Panc1 (cell line): ENCODE measurements at regions not wholly inside any gene's neighbourhood (a gene's known extent, or its start where the extent isn't known, plus 50 kb on each side); places are given as distances from the start of the nearest gene placed in this dataset.

Source experiments
- ATAC-seq: fragments of 200-7000 bp; cut with Tn5 transposase; 2 replicates; pipeline ENCODE4 v1.9.1; 2020; ENCODE audit warnings: mild to moderate bottlenecking, moderate library complexity
- BruUV-seq: library from RNA; stranded (reverse); fragments of 400-500 nt; replicated peaks from 2 replicates; lab custom pipeline; 2021; lab: Mats Ljungman, UMichigan
- CTCF ChIA-PET: fragments of 300-600 bp; sonication (Branson Sonifier 250); formaldehyde crosslinking; loops from one replicate; lab custom pipeline; 2022; ENCODE audit warnings: antibody characterized with exemption; lab: Charles Lee
- POLR2A ChIA-PET: fragments of 300-600 bp; sonication (Branson Sonifier 250); formaldehyde crosslinking; loops from one replicate; lab custom pipeline; 2022; ENCODE audit warnings: antibody characterized with exemption; lab: Charles Lee
- DNase-seq: peaks from one replicate; pipeline ENCODE4 v3.0.0-alpha.2; 2010; ENCODE audit warnings: low read depth, low spot score
- H3K27ac ChIP-seq: 2 replicates; pipeline ENCODE4 v1.5.1; 2011; ENCODE audit warnings: mild to moderate bottlenecking, low read length, inconsistent platforms
- H3K27me3 ChIP-seq: fragments of 200-500 bp; sonication (Bioruptor generic); 2 replicates; pipeline ENCODE4 v1.6.0; 2014; ENCODE audit warnings: low read length, inconsistent platforms; ENCODE audit not compliant: control insufficient read depth, insufficient read depth
- H3K36me3 ChIP-seq: fragments of 200-500 bp; sonication (Bioruptor generic); 2 replicates; pipeline ENCODE4 v1.5.1; 2014; ENCODE audit warnings: inconsistent platforms, mild to moderate bottlenecking, low read length, moderate library complexity; ENCODE audit not compliant: control insufficient read depth, insufficient read depth
- H3K4me1 ChIP-seq: 2 replicates; pipeline ENCODE4 v1.5.1; 2011; ENCODE audit warnings: inconsistent platforms, mild to moderate bottlenecking, low read length, moderate library complexity; ENCODE audit not compliant: control insufficient read depth, insufficient read depth
- H3K4me3 ChIP-seq, 2 experiments: 2 replicates each; pipeline ENCODE4 v1.5.1; 2011 to 2012; ENCODE audit warnings: low read depth in 2 of 2, low read length in 2 of 2, mild to moderate bottlenecking in 2 of 2, inconsistent platforms in 1 of 2, moderate library complexity in 1 of 2
- H3K9me3 ChIP-seq: fragments of 200-500 bp; sonication (Bioruptor generic); 2 replicates; pipeline ENCODE4 v1.5.1; 2014; ENCODE audit warnings: low read depth, mild to moderate bottlenecking, inconsistent platforms, low read length, moderate library complexity; ENCODE audit not compliant: control insufficient read depth, insufficient read depth
- CTCF ChIP-seq: fragments of 450-650 bp; IDR thresholded peaks from 2 replicates; pipeline ENCODE4 v1.5.1; 2017; ENCODE audit warnings: mild to moderate bottlenecking
- POLR2AphosphoS5 ChIP-seq: IDR thresholded peaks from 2 replicates; pipeline ENCODE4 v1.6.1; 2012; ENCODE audit warnings: mild to moderate bottlenecking, low read depth, low read length, moderate library complexity
- REST ChIP-seq, 2 experiments: IDR thresholded peaks; 2 replicates each; pipeline ENCODE4 v1.6.1; 2011 to 2012; ENCODE audit warnings: low read depth in 2 of 2, control low read depth in 1 of 2, low read length in 1 of 2, mild to moderate bottlenecking in 1 of 2, moderate library complexity in 1 of 2; ENCODE audit not compliant: insufficient read depth in 1 of 2
- SIN3A ChIP-seq: IDR thresholded peaks from 2 replicates; pipeline ENCODE4 v1.6.1; 2012; ENCODE audit warnings: low read depth, mild to moderate bottlenecking, low read length, moderate library complexity, borderline replicate concordance; ENCODE audit not compliant: insufficient read depth
- TCF7L2 ChIP-seq: IDR thresholded peaks from 2 replicates; pipeline ENCODE4 v1.6.1; 2011; ENCODE audit warnings: mild to moderate bottlenecking, low read depth, low read length, inconsistent platforms
- in situ Hi-C: cut with HindIII; loops from 2 replicates; pipeline ENCODE4 v1.10.0; 2016; ENCODE audit warnings: low sequenced_read_pairs, low pct_unique_long_range_greater_than_20kb
- intact Hi-C: fragments of 100-400 bp; cut with micrococcal nuclease; formaldehyde crosslinking; loops from one replicate; pipeline ENCODE4 v1.10.0; 2022; ENCODE audit not compliant: unreplicated experiment

- no peaks in the 10 kb centered on the region for H3K4me1 ChIP-seq
- ATAC-seq = peak; percentile 44; the same call in 1 of the 2 replicates
- intact Hi-C loops (no loop called here), in situ Hi-C loops (no loop called here)
- ChIA-PET POLR2A (no interaction called here), CTCF (no interaction called here)
- no peaks in the 10 kb centered on the region for H3K9me3 ChIP-seq
- H3K4me3 ChIP-seq = no peak overlapping the region
- no peaks in the 10 kb centered on the region for H3K27me3 ChIP-seq
- no peaks in the 10 kb centered on the region for H3K36me3 ChIP-seq
- H3K27ac ChIP-seq = no peak overlapping the region
- no peak for DNase-seq
- TF ChIP-seq POLR2AphosphoS5 (no peak), REST (IDR thresholded peaks at IDR 0.05; ENCODE audit: insufficient read depth in 1 of 2, low read depth in 2 of 2, low read length in 1 of 2) (no peak), CTCF (no peak), SIN3A (no peak)
- no TSS peak for BruUV-seq
These were observed 62.6 kb upstream of the RASD2 start for GRCh38 chr22:35477911-35478582.

DNA sequence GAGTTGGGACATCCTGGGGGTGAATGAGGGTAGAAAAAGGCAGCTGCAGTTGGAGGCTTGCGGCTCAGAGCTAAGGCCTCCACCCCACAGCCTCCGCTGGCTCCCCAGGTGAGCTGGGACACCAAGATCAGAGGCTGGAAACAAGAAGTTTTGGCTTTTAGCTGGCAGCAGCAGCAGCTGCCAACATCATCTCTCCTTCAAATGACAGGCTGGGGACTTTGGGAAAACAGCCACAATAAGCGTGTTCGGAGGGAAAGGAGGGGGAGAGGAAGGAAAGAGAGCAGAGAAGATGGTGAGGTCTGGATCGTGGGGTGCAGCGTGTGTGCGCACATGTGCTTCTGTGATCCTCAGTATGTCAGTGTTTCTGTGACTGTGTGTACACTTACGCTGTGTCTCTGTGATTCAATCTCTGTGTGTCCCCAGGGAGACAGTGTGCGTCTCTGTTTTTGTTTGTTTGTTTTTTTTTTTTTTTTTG, 62.0 kb upstream of the RASD2 start:
- no peaks in the 10 kb centered on the region for H3K9me3 ChIP-seq
- no peaks in the 10 kb centered on the region for H3K4me1 ChIP-seq
- ATAC-seq (no peak), DNase-seq (no peak)
- H3K27ac ChIP-seq = no peak overlapping the region
- H3K27me3 ChIP-seq = no peaks in the 10 kb centered on the region
- in situ Hi-C loops (no loop called here), intact Hi-C loops (no loop called here)
- CTCF ChIA-PET = interaction anchor here (0.7 kb wide), 1 partner anchor 11 kb away, joined by 5 read pairs; no protein-coding TSS in a partner anchor
- H3K4me3 ChIP-seq = no peak overlapping the region
- TF ChIP-seq REST (IDR thresholded peaks at IDR 0.05; ENCODE audit: insufficient read depth in 1 of 2, low read depth in 2 of 2, low read length in 1 of 2) (no peak), CTCF (no peak), TCF7L2 (no peak), POLR2AphosphoS5 (no peak), SIN3A (no peak)
- BruUV-seq = no TSS peak
- POLR2A ChIA-PET = interaction anchor here (0.7 kb wide), 1 partner anchor 827 kb away, joined by 9 read pairs; no protein-coding TSS in a partner anchor
- H3K36me3 ChIP-seq = no peaks in the 10 kb centered on the region
